ENCODE measurements at regions not wholly inside any gene's neighbourhood (a gene's known extent, or its start where the extent isn't known, plus 50 kb on each side); places are given as distances from the start of the nearest gene placed in this dataset.

DNA sequence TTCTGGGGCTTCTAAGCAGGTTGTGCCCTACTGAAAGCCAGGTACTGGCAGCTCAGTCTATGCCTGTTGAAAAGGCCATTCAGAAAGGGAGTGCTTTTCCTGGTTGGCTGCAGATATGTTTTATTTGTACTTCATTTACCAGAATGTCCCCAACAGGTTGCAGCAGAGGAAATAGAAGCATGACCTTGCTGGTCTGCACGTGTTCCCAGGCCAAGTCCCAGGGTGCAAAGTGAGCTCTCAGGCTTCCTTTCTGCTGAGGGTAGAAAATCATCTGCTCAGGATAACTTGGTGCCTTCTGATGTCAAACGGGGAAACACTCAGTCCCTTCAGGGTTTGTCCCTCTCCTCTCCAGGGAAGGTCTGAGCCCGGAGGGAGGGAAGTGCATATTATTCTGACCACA lies 356.4 kb downstream of the BCL11B start (continued):
- TF ChIP-seq SMC3 (IDR thresholded peaks at IDR 0.05; ENCODE audit: low read depth, low read length) = no peak

DNA sequence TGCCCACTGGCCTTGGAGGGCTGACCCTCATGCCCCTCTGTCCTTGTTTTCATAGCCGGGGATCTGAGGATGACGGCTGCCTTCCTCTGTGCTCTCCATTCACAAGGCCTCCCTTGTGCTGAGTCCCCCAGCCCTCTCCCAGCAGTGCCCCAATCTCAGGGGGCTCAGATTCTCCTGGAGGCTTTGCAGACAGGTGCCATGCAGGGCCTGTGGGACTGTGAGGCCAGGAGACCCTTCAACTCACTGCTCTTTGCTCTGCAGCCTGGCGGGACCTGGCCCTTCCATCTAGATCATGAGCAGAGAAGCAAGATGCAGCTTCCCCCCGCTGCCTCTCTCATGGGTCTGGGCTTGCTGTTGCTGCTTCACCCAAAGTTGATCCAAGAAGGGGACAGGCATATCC lies 356.0 kb downstream of the BCL11B start:
- H3K9me3 ChIP-seq = no peaks in the 10 kb centered on the region
- H3K27ac ChIP-seq (ENCODE audit: low read depth in 2 of 2, low read length in 1 of 2) = no peak overlapping the region
- DNase-seq = no peak
- no peaks in the 10 kb centered on the region for H4K20me1 ChIP-seq (ENCODE audit: insufficient read depth)
- H2AFZ ChIP-seq (ENCODE audit: low read depth) = no peak overlapping the region
- POLR2A ChIA-PET = no interaction called here
- no peaks in the 10 kb centered on the region for H3K79me2 ChIP-seq (ENCODE audit: insufficient read depth)
- CTCF ChIA-PET = no interaction called here
- H3K9ac ChIP-seq = no peak overlapping the region
- no peaks in the 10 kb centered on the region for H3K9me2 ChIP-seq
- no peak overlapping the region for H3K4me3 ChIP-seq (ENCODE audit: low read depth in 2 of 2, low read length in 1 of 2)
- no peaks in the 10 kb centered on the region for H3K36me3 ChIP-seq (replicated peaks in 1 of 2; ENCODE audit: control insufficient read depth in 1 of 2, insufficient read depth in 2 of 2, low read length in 1 of 2)
- H3K4me2 ChIP-seq = no peak overlapping the region
- 9% methylated on average over 4 of the region's 4 CpGs for WGBS (ENCODE audit: low lambda C conversion rate)
- H3F3A ChIP-seq (replicated peaks; ENCODE audit: insufficient read depth) = no peaks in the 10 kb centered on the region
- peaks cover 25% of the 10 kb centered on the region; the same call in 1 of the 2 replicates for H3K27me3 ChIP-seq (ENCODE audit: insufficient read depth)
- no peaks in the 10 kb centered on the region for H3K4me1 ChIP-seq (ENCODE audit: control insufficient read depth in 1 of 2, insufficient read depth in 2 of 2, low read depth in 1 of 2, low read length in 1 of 2)
- TF ChIP-seq JUND (IDR thresholded peaks at IDR 0.05) (no peak), EZH2phosphoT487 (IDR thresholded peaks at IDR 0.05; ENCODE audit: borderline replicate concordance, low read depth) (no peak), RCOR1 (IDR thresholded peaks at IDR 0.05; ENCODE audit: low read length) (no peak), NRF1 (IDR thresholded peaks at IDR 0.05; ENCODE audit: low read depth, low read length) (no peak)
- TF ChIP-seq, protein P1, sequence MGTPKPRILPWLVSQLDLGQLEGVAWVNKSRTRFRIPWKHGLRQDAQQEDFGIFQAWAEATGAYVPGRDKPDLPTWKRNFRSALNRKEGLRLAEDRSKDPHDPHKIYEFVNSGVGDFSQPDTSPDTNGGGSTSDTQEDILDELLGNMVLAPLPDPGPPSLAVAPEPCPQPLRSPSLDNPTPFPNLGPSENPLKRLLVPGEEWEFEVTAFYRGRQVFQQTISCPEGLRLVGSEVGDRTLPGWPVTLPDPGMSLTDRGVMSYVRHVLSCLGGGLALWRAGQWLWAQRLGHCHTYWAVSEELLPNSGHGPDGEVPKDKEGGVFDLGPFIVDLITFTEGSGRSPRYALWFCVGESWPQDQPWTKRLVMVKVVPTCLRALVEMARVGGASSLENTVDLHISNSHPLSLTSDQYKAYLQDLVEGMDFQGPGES (IDR thresholded peaks at IDR 0.05; ENCODE audit: low read depth, low read length) = no peak

DNA sequence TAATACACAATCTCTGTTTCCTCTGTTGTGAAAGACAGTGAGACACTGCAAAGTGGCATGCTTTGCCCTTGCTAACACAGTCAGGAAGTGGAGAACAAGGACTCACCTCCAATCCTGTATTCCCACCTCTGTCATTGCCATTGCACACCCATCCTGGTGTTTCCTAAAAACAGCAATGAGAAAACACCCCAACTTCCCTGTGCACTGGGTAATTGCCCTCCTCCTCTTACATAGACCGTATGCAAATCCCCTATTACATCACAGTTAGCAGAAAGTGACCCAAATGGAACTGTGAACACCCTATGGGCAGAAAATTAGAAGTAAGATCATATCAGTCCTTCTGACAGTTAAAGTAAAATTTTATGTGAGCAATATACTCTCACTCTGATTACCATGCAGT lies 355.5 kb downstream of the BCL11B start:
- DNase-seq = no peak
- WGBS (ENCODE audit: low lambda C conversion rate) = 7% methylated on average over 1 of the region's 1 CpG
- H3K36me3 ChIP-seq (replicated peaks in 1 of 2; ENCODE audit: control insufficient read depth in 1 of 2, insufficient read depth in 2 of 2, low read length in 1 of 2) = no peaks in the 10 kb centered on the region
- H2AFZ ChIP-seq (ENCODE audit: low read depth) = no peak overlapping the region
- H3K27me3 ChIP-seq (ENCODE audit: insufficient read depth) = peaks cover 22% of the 10 kb centered on the region; the same call in 1 of the 2 replicates
- H3K4me2 ChIP-seq = no peak overlapping the region
- POLR2A ChIA-PET = no interaction called here
- H3K9me2 ChIP-seq = no peaks in the 10 kb centered on the region
- TF ChIP-seq, protein P2, sequence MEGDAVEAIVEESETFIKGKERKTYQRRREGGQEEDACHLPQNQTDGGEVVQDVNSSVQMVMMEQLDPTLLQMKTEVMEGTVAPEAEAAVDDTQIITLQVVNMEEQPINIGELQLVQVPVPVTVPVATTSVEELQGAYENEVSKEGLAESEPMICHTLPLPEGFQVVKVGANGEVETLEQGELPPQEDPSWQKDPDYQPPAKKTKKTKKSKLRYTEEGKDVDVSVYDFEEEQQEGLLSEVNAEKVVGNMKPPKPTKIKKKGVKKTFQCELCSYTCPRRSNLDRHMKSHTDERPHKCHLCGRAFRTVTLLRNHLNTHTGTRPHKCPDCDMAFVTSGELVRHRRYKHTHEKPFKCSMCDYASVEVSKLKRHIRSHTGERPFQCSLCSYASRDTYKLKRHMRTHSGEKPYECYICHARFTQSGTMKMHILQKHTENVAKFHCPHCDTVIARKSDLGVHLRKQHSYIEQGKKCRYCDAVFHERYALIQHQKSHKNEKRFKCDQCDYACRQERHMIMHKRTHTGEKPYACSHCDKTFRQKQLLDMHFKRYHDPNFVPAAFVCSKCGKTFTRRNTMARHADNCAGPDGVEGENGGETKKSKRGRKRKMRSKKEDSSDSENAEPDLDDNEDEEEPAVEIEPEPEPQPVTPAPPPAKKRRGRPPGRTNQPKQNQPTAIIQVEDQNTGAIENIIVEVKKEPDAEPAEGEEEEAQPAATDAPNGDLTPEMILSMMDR (IDR thresholded peaks at IDR 0.05) = no peak
- no peak for TF ChIP-seq NRF1 (IDR thresholded peaks at IDR 0.05; ENCODE audit: low read depth, low read length)
- no peak for TF ChIP-seq CHD2 (IDR thresholded peaks at IDR 0.05; ENCODE audit: low read length, partially characterized antibody)
- no peak for TF ChIP-seq SIN3A (IDR thresholded peaks at IDR 0.05; ENCODE audit: borderline replicate concordance, low read depth, low read length)
- TF ChIP-seq YY1 (IDR thresholded peaks at IDR 0.05; ENCODE audit: low read depth) = no peak
- no peak for TF ChIP-seq RXRA (IDR thresholded peaks at IDR 0.05; ENCODE audit: borderline replicate concordance, low read depth)
- H3K79me2 ChIP-seq (ENCODE audit: insufficient read depth) = no peaks in the 10 kb centered on the region
- no peaks in the 10 kb centered on the region for H3K4me1 ChIP-seq (ENCODE audit: control insufficient read depth in 1 of 2, insufficient read depth in 2 of 2, low read depth in 1 of 2, low read length in 1 of 2)
- H3K9me3 ChIP-seq = no peaks in the 10 kb centered on the region
- no peak overlapping the region for H3K4me3 ChIP-seq (ENCODE audit: low read depth in 2 of 2, low read length in 1 of 2)
- no peaks in the 10 kb centered on the region for H4K20me1 ChIP-seq (ENCODE audit: insufficient read depth)
- CTCF ChIA-PET = no interaction called here
- no peak overlapping the region for H3K27ac ChIP-seq (ENCODE audit: low read depth in 2 of 2, low read length in 1 of 2)
- H3F3A ChIP-seq (replicated peaks; ENCODE audit: insufficient read depth) = no peaks in the 10 kb centered on the region
- H3K9ac ChIP-seq = no peak overlapping the region

Data from SK-N-SH (cell line).